Activated naive CD4-positive, alpha-beta T cell treated with anti-CD3 and anti-CD28 coated beads, Interleukin-2, amount 10 ng/mL, durations not matched to agents 7 days and 5 days (primary cell): ENCODE measurements at regions not wholly inside any gene's neighbourhood (a gene's known extent, or its start where the extent isn't known, plus 50 kb on each side); places are given as distances from the start of the nearest gene placed in this dataset.
"Not testable (repeated sequence)": the region's sequence is repeated elsewhere in the genome, so short reads cannot be mapped to it uniquely, and the experiment has no call there.

Source experiments
- CTCF ChIA-PET: fragments of 350-600 bp; sonication (Branson Sonifier 250); formaldehyde crosslinking; loops from one replicate; lab custom pipeline; 2021; ENCODE audit warnings: antibody characterized with exemption; lab: Charles Lee
- DNase-seq: peaks from one replicate; pipeline ENCODE4 v3.0.0-alpha.2; 2020
- H3K27ac Mint-ChIP-seq: one replicate; pipeline ENCODE4 v1.8.0; 2021; ENCODE audit warnings: mild to moderate bottlenecking, moderate library complexity, mixed read lengths
- H3K27me3 Mint-ChIP-seq: one replicate; pipeline ENCODE4 v1.8.0; 2021; ENCODE audit warnings: mild to moderate bottlenecking, mixed read lengths
- H3K36me3 Mint-ChIP-seq: one replicate; pipeline ENCODE4 v1.8.0; 2021; ENCODE audit warnings: mixed read lengths
- H3K4me1 Mint-ChIP-seq: one replicate; pipeline ENCODE4 v1.8.0; 2021; ENCODE audit warnings: mixed read lengths
- H3K4me3 Mint-ChIP-seq: one replicate; pipeline ENCODE4 v1.8.0; 2021; ENCODE audit warnings: mild to moderate bottlenecking, moderate library complexity, mixed read lengths
- H3K9me3 Mint-ChIP-seq: one replicate; pipeline ENCODE4 v1.8.0; 2021; ENCODE audit warnings: mixed read lengths

- no peaks in the 10 kb centered on the region for H3K9me3 Mint-ChIP-seq
- H3K4me3 Mint-ChIP-seq, result no peak overlapping the region
- CTCF ChIA-PET, result no interaction called here
- no peak for DNase-seq
- H3K36me3 Mint-ChIP-seq, result no peaks in the 10 kb centered on the region
- no peaks in the 10 kb centered on the region for H3K4me1 Mint-ChIP-seq
- no peak overlapping the region for H3K27ac Mint-ChIP-seq
- peaks cover 8% of the 10 kb centered on the region for H3K27me3 Mint-ChIP-seq
These were observed 112.3 kb upstream of the CST7 start for GRCh38 chr20:24836661-24837299.

- H3K4me3 Mint-ChIP-seq, result no peak overlapping the region
- peaks cover 16% of the 10 kb centered on the region for H3K27me3 Mint-ChIP-seq
- CTCF ChIA-PET, result no interaction called here
- H3K4me1 Mint-ChIP-seq, result no peaks in the 10 kb centered on the region
- H3K9me3 Mint-ChIP-seq, result no peaks in the 10 kb centered on the region
- H3K36me3 Mint-ChIP-seq, result no peaks in the 10 kb centered on the region
- no peak for DNase-seq
- no peak overlapping the region for H3K27ac Mint-ChIP-seq
These were observed 111.2 kb upstream of the CST7 start for GRCh38 chr20:24837781-24838450.

GRCh38 chr20:24838546-24839535 is 110.2 kb upstream of the CST7 start:
- Mint-ChIP-seq H3K4me3 (no peak overlapping the region), H3K9me3 (no peaks in the 10 kb centered on the region), H3K36me3 (no peaks in the 10 kb centered on the region), H3K27me3 (peaks cover 16% of the 10 kb centered on the region), H3K4me1 (no peaks in the 10 kb centered on the region), H3K27ac (no peak overlapping the region)
- CTCF ChIA-PET, result no interaction called here
- DNase-seq, result no peak

GRCh38 chr20:24840121-24840713 is 108.9 kb upstream of the CST7 start:
- no peak overlapping the region for H3K27ac Mint-ChIP-seq
- H3K36me3 Mint-ChIP-seq, result no peaks in the 10 kb centered on the region

DNA sequence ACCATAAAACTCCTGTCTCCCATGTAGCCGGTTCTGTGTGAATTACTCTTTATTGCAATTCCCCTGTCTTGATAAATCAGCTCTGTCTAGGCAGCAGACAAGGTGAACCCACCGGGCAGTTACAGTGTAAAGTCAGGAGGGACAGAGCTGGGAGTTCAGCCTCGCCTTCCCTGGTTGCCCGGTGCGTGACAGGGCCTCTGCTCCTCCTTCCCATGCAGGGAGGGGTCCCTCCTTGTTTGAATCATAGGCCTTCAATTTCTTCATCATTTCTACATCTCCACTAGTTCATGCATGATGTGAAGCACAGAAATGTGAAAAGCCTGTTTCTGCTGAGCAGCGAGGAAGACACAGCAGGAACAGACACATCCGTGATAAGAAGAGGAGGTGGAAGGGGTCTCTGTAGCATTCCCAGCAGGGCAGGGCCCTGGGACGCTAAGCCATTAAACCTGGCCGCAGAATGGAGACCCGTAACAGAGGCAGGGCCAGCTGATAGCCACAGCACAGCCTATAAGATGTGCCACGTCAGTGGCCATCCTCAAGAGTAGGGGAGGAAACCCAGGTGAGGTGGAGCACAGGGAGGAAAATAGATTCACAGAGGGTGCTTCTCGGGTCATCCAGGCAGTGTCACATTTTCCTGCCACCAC is 106.7 kb upstream of the CST7 start:
- H3K4me3 Mint-ChIP-seq, result no peak overlapping the region
- H3K36me3 Mint-ChIP-seq, result no peaks in the 10 kb centered on the region
- H3K27me3 Mint-ChIP-seq, result peaks cover 25% of the 10 kb centered on the region
- DNase-seq, result no peak
- H3K27ac Mint-ChIP-seq, result no peak overlapping the region
- no peaks in the 10 kb centered on the region for H3K9me3 Mint-ChIP-seq
- CTCF ChIA-PET, result no interaction called here
- no peaks in the 10 kb centered on the region for H3K4me1 Mint-ChIP-seq

More at GRCh38 chr20:24840121-24840713, 108.9 kb upstream of the CST7 start:
- no peak for DNase-seq
- CTCF ChIA-PET, result no interaction called here
- H3K27me3 Mint-ChIP-seq, result peaks cover 19% of the 10 kb centered on the region
- H3K9me3 Mint-ChIP-seq, result no peaks in the 10 kb centered on the region
- H3K4me1 Mint-ChIP-seq, result no peaks in the 10 kb centered on the region
- H3K4me3 Mint-ChIP-seq, result no peak overlapping the region

GRCh38 chr20:24842918-24843715 is 106.0 kb upstream of the CST7 start:
- DNase-seq, result no peak
- no peaks in the 10 kb centered on the region for H3K4me1 Mint-ChIP-seq
- H3K27ac Mint-ChIP-seq, result no peak overlapping the region
- H3K27me3 Mint-ChIP-seq, result peaks cover 25% of the 10 kb centered on the region
- H3K9me3 Mint-ChIP-seq, result peaks cover 2% of the 10 kb centered on the region
- CTCF ChIA-PET, result no interaction called here
- no peaks in the 10 kb centered on the region for H3K36me3 Mint-ChIP-seq
- no peak overlapping the region for H3K4me3 Mint-ChIP-seq

GRCh38 chr20:24850176-24850575 is 98.9 kb upstream of the CST7 start:
- no peak for DNase-seq
- H3K27me3 Mint-ChIP-seq, result peaks cover 25% of the 10 kb centered on the region
- no peak overlapping the region for H3K4me3 Mint-ChIP-seq
- H3K9me3 Mint-ChIP-seq, result peaks cover 7% of the 10 kb centered on the region
- H3K4me1 Mint-ChIP-seq, result no peaks in the 10 kb centered on the region
- no peaks in the 10 kb centered on the region for H3K36me3 Mint-ChIP-seq
- H3K27ac Mint-ChIP-seq, result no peak overlapping the region
- CTCF ChIA-PET, result no interaction called here

DNA sequence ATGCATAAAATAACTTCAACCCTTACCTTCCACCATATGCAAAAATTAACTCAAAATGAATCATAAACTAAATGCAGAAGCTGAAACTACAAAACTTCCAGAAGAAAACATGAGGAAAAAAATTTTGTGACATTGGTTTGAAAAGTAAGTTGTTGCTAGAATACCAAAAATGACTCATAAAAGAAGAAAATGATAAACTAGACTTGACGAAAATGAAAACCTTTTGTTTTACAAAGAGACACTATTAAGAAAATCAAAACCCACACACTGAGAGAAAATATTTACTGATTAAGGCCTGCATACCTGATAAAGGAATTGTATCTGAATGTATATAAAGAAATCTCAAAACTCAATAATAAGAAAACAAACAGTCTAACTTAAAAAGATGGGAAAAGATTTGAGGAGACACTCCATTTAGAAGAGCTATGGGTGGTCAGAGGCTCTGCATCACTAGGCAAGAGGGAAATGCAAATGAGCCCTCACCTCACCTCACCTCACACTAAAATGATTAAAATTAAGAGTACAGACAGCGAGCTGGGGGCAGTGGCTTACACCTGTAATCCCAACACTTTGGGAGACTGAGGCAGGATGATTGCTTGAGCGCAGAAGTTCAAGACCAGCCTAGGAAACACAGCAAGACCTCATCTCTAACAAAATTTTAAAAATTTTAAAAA is 97.6 kb upstream of the CST7 start:
- H3K27me3 Mint-ChIP-seq, result peaks cover 31% of the 10 kb centered on the region
- H3K4me1 Mint-ChIP-seq, result no peaks in the 10 kb centered on the region

DNA sequence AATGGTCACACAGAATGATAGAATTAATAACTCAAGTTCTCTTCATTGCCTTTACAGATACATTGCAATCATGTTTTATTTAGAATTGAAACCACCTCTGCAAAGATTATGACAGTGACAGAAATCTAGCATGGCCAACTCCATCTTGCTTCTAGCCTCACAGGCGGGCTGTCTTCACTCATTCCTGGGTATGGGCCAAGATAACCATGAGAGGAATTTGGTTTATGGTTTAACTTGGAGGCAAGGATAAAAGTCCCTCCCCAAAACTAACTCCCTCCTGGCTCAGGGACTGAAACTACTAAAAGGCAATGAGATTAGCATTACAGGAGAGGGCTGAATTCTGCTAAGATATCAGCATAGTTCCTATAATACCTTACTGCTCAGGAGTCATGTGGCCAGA is 95.2 kb upstream of the CST7 start:
- no peak for DNase-seq
- Mint-ChIP-seq H3K4me1 (peaks cover 19% of the 10 kb centered on the region), H3K36me3 (no peaks in the 10 kb centered on the region), H3K9me3 (peaks cover 19% of the 10 kb centered on the region), H3K27me3 (peaks cover 33% of the 10 kb centered on the region), H3K4me3 (no peak overlapping the region), H3K27ac (no peak overlapping the region)
- CTCF ChIA-PET, result no interaction called here

More for the DNA sequence above, 97.6 kb upstream of the CST7 start:
- CTCF ChIA-PET, result no interaction called here
- peaks cover 9% of the 10 kb centered on the region for H3K9me3 Mint-ChIP-seq
- no peak for DNase-seq
- H3K36me3 Mint-ChIP-seq, result no peaks in the 10 kb centered on the region
- H3K27ac Mint-ChIP-seq, result no peak overlapping the region
- no peak overlapping the region for H3K4me3 Mint-ChIP-seq

DNA sequence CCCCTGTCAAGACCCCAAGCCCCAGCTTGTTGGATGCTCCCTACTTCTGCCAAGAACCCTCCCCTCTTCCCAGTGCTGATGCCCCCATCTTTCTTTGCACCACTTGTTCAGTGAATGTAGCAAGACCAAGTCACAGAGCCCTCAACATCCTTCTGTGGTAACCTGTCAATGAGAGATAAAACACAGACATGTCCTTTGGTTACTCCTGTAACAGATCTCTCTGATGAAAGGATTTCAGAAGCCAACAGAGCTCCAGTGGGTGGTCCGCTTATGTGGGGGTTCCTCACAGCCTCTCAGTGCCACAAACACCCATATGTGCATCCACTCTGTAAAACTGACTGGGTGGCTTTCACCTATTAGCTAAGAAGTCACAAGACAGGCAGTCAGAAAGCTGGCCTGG is 93.2 kb upstream of the CST7 start:
- CTCF ChIA-PET, result no interaction called here
- peaks cover 29% of the 10 kb centered on the region for H3K9me3 Mint-ChIP-seq
- H3K27me3 Mint-ChIP-seq, result peaks cover 28% of the 10 kb centered on the region
- H3K4me3 Mint-ChIP-seq, result no peak overlapping the region
- no peaks in the 10 kb centered on the region for H3K36me3 Mint-ChIP-seq
- H3K27ac Mint-ChIP-seq, result no peak overlapping the region
- peaks cover 29% of the 10 kb centered on the region for H3K4me1 Mint-ChIP-seq
- no peak for DNase-seq

- Mint-ChIP-seq H3K9me3 (peaks cover 29% of the 10 kb centered on the region), H3K4me1 (peaks cover 29% of the 10 kb centered on the region), H3K27ac (peak overlapping the region; percentile 78), H3K27me3 (peaks cover 35% of the 10 kb centered on the region)
- DNase-seq, result peak; percentile 29
- H3K4me3 Mint-ChIP-seq, H3K36me3 Mint-ChIP-seq, CTCF ChIA-PET: not testable (repeated sequence)
These were observed 90.6 kb upstream of the CST7 start for GRCh38 chr20:24858500-24858899.

GRCh38 chr20:24859539-24859938 is 89.5 kb upstream of the CST7 start:
- DNase-seq, result no peak
- Mint-ChIP-seq H3K9me3 (peaks cover 32% of the 10 kb centered on the region), H3K4me1 (peaks cover 29% of the 10 kb centered on the region), H3K36me3 (no peaks in the 10 kb centered on the region), H3K27ac (no peak overlapping the region), H3K27me3 (peaks cover 27% of the 10 kb centered on the region), H3K4me3 (no peak overlapping the region)
- CTCF ChIA-PET, result no interaction called here

- no peaks in the 10 kb centered on the region for H3K36me3 Mint-ChIP-seq
- no peak for DNase-seq
- peaks cover 26% of the 10 kb centered on the region for H3K4me1 Mint-ChIP-seq
- no peak overlapping the region for H3K27ac Mint-ChIP-seq
- H3K9me3 Mint-ChIP-seq, result peaks cover 38% of the 10 kb centered on the region
- no peak overlapping the region for H3K4me3 Mint-ChIP-seq
- CTCF ChIA-PET, result interaction anchor here (0.6 kb wide), 1 partner anchor 173 kb away, joined by 3 read pairs; no protein-coding TSS in a partner anchor
- peaks cover 14% of the 10 kb centered on the region for H3K27me3 Mint-ChIP-seq
These were observed 86.9 kb upstream of the CST7 start for GRCh38 chr20:24862186-24862585.
